GM12864 (cell line): ENCODE measurements at regions not wholly inside any gene's neighbourhood (a gene's known extent, or its start where the extent isn't known, plus 50 kb on each side); places are given as distances from the start of the nearest gene placed in this dataset.

ENCODE experiments used
- DNase-seq: peaks from one replicate; pipeline ENCODE4 v3.0.0-alpha.2; 2011; ENCODE audit warnings: low read depth
- H3K4me3 ChIP-seq: 2 replicates; pipeline ENCODE4 v1.5.1; 2011; ENCODE audit warnings: mild to moderate bottlenecking, low read depth, low read length, control low read depth
- CTCF ChIP-seq: IDR thresholded peaks from 2 replicates; pipeline ENCODE4 v1.5.1; 2011; ENCODE audit warnings: low read depth, mild to moderate bottlenecking, moderate library complexity, low read length, control low read depth, inconsistent platforms; ENCODE audit errors: missing control alignments

- no peak for TF ChIP-seq CTCF
- H3K4me3 ChIP-seq = no peak overlapping the region
- no peak for DNase-seq
These were observed 69.8 kb downstream of the CD83 start for GRCh38 chr6:14187406-14187805.

- H3K4me3 ChIP-seq = no peak overlapping the region
- no peak for TF ChIP-seq CTCF
- no peak for DNase-seq
These were observed 71.5 kb downstream of the CD83 start for GRCh38 chr6:14189074-14189473.

- no peak for DNase-seq
- H3K4me3 ChIP-seq = no peak overlapping the region
- TF ChIP-seq CTCF = no peak
These were observed 72.8 kb downstream of the CD83 start for GRCh38 chr6:14190191-14190928.

- no peak for DNase-seq
- no peak overlapping the region for H3K4me3 ChIP-seq
- TF ChIP-seq CTCF = no peak
These were observed 73.3 kb downstream of the CD83 start for GRCh38 chr6:14190929-14191224.

- no peak for TF ChIP-seq CTCF
- no peak for DNase-seq
- H3K4me3 ChIP-seq = no peak overlapping the region
These were observed 74.2 kb downstream of the CD83 start for GRCh38 chr6:14191761-14192160.

- no peak overlapping the region for H3K4me3 ChIP-seq
- no peak for DNase-seq
- TF ChIP-seq CTCF = no peak
These were observed 74.7 kb downstream of the CD83 start for GRCh38 chr6:14192216-14192788.

- no peak overlapping the region for H3K4me3 ChIP-seq
- TF ChIP-seq CTCF = no peak
- DNase-seq = no peak
These were observed 76.0 kb downstream of the CD83 start for GRCh38 chr6:14193524-14193923.
